Brain microvascular endothelial cell (primary cell): ENCODE measurements at regions not wholly inside any gene's neighbourhood (a gene's known extent, or its start where the extent isn't known, plus 50 kb on each side); places are given as distances from the start of the nearest gene placed in this dataset.
A peak's percentile ranks its signal among the peaks of the same experiment; 100 is the strongest.

ENCODE experiments used
- DNase-seq: peaks from one replicate; pipeline ENCODE4 v3.0.0-alpha.2; 2020
- H3K27ac ChIP-seq: fragments of 250-450 bp; sonication (Bioruptor Pico); 2 replicates; pipeline ENCODE4 v1.5.1; 2020; ENCODE audit warnings: mild to moderate bottlenecking, moderate library complexity
- H3K27me3 ChIP-seq: fragments of 250-450 bp; sonication (Bioruptor Pico); replicated peaks from 2 replicates; pipeline ENCODE4 v1.5.1; 2020; ENCODE audit warnings: mild to moderate bottlenecking
- H3K36me3 ChIP-seq: fragments of 250-450 bp; sonication (Bioruptor Pico); replicated peaks from 2 replicates; pipeline ENCODE4 v1.5.1; 2020; ENCODE audit warnings: mild to moderate bottlenecking
- H3K4me3 ChIP-seq: 2 replicates; pipeline ENCODE4 v1.5.1; 2011; ENCODE audit warnings: low read depth, mild to moderate bottlenecking, control low read depth, low read length, moderate library complexity
- CTCF ChIP-seq: IDR thresholded peaks from 2 replicates; pipeline ENCODE4 v1.5.1; 2011; ENCODE audit warnings: low read depth, mild to moderate bottlenecking, moderate library complexity, low read length, control low read depth, inconsistent platforms; ENCODE audit errors: missing control alignments
- in situ Hi-C: cut with HindIII; loops from 2 replicates; pipeline ENCODE4 v1.10.0; 2017; ENCODE audit warnings: low sequenced_read_pairs, low pct_ligation_motif_present

GRCh38 chr4:181998398-181999295, 244.6 kb upstream of the TENM3 start:
- Histone ChIP-seq H3K27me3 (no peaks in the 10 kb centered on the region), H3K36me3 (no peaks in the 10 kb centered on the region), H3K27ac (no peak overlapping the region), H3K4me3 (no peak overlapping the region)
- TF ChIP-seq CTCF, result peak; percentile 37
- in situ Hi-C loops, result no loop called here
- DNase-seq, result no peak

GRCh38 chr4:182000077-182000476, 243.1 kb upstream of the TENM3 start:
- H3K36me3 ChIP-seq, result no peaks in the 10 kb centered on the region
- DNase-seq, result no peak
- no peak overlapping the region for H3K27ac ChIP-seq
- TF ChIP-seq CTCF, result no peak
- H3K27me3 ChIP-seq, result no peaks in the 10 kb centered on the region
- in situ Hi-C loops, result no loop called here
- H3K4me3 ChIP-seq, result no peak overlapping the region

GRCh38 chr4:182010876-182011275, 232.3 kb upstream of the TENM3 start:
- in situ Hi-C loops, result no loop called here
- Histone ChIP-seq H3K27me3 (no peaks in the 10 kb centered on the region), H3K27ac (no peak overlapping the region), H3K36me3 (no peaks in the 10 kb centered on the region), H3K4me3 (no peak overlapping the region)
- peak; percentile 32 for DNase-seq
- no peak for TF ChIP-seq CTCF

- Histone ChIP-seq H3K4me3 (no peak overlapping the region), H3K27ac (no peak overlapping the region), H3K27me3 (no peaks in the 10 kb centered on the region), H3K36me3 (no peaks in the 10 kb centered on the region)
- no peak for DNase-seq
- no peak for TF ChIP-seq CTCF
- in situ Hi-C loops, result no loop called here
Observed at GRCh38 chr4:182014164-182014563, 229.0 kb upstream of the TENM3 start.

- H3K36me3 ChIP-seq, result no peaks in the 10 kb centered on the region
- in situ Hi-C loops, result no loop called here
Observed at GRCh38 chr4:182015014-182015413, 228.2 kb upstream of the TENM3 start.

More at GRCh38 chr4:182015014-182015413, 228.2 kb upstream of the TENM3 start:
- no peak for DNase-seq
- no peaks in the 10 kb centered on the region for H3K27me3 ChIP-seq
- TF ChIP-seq CTCF, result no peak
- no peak overlapping the region for H3K27ac ChIP-seq
- no peak overlapping the region for H3K4me3 ChIP-seq
